Right atrium auricular region (tissue), 2 donors: ENCODE measurements at regions not wholly inside any gene's neighbourhood (a gene's known extent, or its start where the extent isn't known, plus 50 kb on each side); places are given as distances from the start of the nearest gene placed in this dataset.

Source experiments
- DNase-seq: peaks from one replicate; pipeline ENCODE4 v3.0.0-alpha.2; 2019; ENCODE audit warnings: low spot score
- H3K27ac ChIP-seq, 2 donors: fragments of 200-600 bp; sonication (generic); 1 replicate in 1 of 2; 2 replicates in 1 of 2; pipeline ENCODE4 v1.5.1; 2016 to 2019
- H3K27me3 ChIP-seq, 2 donors: fragments of 200-600 bp; sonication (generic); one replicate each; pipeline versions ENCODE4 v1.5.1 to v1.6.0; 2017 to 2019
- H3K36me3 ChIP-seq: fragments of 200-600 bp; sonication (generic); one replicate; pipeline ENCODE4 v1.5.1; 2016
- H3K4me1 ChIP-seq, 2 donors: fragments of 200-600 bp; sonication (generic); one replicate each; pipeline versions ENCODE4 v1.5.1 to v1.6.0; 2017 to 2019
- H3K4me3 ChIP-seq, 2 donors: fragments of 200-600 bp; sonication (generic); 1 replicate in 1 of 2; 2 replicates in 1 of 2; pipeline ENCODE4 v1.5.1; 2017 to 2019; ENCODE audit warnings: mild to moderate bottlenecking in 1 of 2, moderate library complexity in 1 of 2
- H3K9me3 ChIP-seq, 2 donors: fragments of 200-600 bp; sonication (generic); one replicate each; pipeline ENCODE4 v1.5.1; 2019
- TF ChIP-seq, protein P1 (sequence below), 2 donors: fragments of 200-600 bp; sonication (generic); IDR thresholded peaks; one replicate each; pipeline ENCODE4 v1.5.1; 2019; ENCODE audit warnings: antibody characterized with exemption in 2 of 2

DNA sequence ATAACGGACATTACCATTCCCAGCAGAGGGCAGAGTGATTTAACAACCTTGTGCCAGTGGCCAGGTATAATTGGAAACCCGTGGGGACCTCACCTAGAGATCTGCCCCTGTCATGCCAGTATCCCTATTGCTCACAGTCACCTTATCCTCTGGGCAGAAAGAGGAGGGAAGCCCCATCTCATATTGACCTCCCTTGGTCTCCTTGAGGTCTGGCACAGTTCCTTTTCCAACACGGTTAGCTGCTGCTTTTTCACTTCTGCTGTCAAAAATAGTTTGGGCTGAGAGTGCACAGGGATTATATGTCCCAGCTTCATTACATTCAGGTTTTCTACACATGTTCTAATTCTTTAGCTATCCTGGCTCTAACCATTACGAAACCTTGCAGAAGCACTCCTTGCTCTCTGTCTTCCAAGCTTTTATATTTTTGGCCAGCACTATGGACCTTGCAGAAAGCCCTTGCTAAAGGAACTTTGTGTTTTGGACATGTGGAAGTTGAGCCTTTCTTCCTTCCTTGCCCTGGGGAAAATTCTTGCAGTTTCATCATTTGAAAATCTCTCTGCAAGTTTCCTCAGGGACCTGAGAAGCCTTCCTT lies 111.7 kb upstream of the MIS18BP1 start:
- no peak overlapping the region for H3K4me3 ChIP-seq

DNA sequence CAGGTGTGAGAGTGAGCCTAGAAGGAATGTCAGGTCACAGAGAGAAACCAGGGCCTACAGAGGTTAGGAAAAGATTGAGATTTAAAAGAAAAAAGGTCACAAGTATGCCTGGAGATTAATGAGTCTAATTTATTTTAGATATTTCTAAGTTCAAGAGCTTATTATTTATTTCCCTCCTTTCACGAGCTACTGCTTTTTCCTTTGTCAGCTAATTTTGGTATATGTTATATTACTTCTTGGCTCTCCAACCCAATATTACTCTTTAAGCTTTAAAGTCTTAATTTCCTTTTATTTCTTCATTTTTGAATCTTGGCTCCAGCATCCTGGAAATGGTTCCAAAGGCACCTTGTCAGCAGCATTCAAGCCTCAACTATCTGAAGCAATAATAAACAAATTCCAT lies 109.5 kb upstream of the MIS18BP1 start:
- Histone ChIP-seq H3K4me1 (no peaks in the 10 kb centered on the region), H3K27ac (no peak overlapping the region), H3K4me3 (no peak overlapping the region), H3K27me3 (no peaks in the 10 kb centered on the region), H3K36me3 (no peaks in the 10 kb centered on the region), H3K9me3 (no peaks in the 10 kb centered on the region)
- TF ChIP-seq, protein P1, sequence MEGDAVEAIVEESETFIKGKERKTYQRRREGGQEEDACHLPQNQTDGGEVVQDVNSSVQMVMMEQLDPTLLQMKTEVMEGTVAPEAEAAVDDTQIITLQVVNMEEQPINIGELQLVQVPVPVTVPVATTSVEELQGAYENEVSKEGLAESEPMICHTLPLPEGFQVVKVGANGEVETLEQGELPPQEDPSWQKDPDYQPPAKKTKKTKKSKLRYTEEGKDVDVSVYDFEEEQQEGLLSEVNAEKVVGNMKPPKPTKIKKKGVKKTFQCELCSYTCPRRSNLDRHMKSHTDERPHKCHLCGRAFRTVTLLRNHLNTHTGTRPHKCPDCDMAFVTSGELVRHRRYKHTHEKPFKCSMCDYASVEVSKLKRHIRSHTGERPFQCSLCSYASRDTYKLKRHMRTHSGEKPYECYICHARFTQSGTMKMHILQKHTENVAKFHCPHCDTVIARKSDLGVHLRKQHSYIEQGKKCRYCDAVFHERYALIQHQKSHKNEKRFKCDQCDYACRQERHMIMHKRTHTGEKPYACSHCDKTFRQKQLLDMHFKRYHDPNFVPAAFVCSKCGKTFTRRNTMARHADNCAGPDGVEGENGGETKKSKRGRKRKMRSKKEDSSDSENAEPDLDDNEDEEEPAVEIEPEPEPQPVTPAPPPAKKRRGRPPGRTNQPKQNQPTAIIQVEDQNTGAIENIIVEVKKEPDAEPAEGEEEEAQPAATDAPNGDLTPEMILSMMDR (IDR thresholded peaks at IDR 0.05) = no peak
- no peak for DNase-seq

More for the DNA sequence above, 111.7 kb upstream of the MIS18BP1 start:
- Histone ChIP-seq H3K27me3 (no peaks in the 10 kb centered on the region), H3K4me1 (no peaks in the 10 kb centered on the region), H3K36me3 (no peaks in the 10 kb centered on the region), H3K9me3 (no peaks in the 10 kb centered on the region), H3K27ac (peak overlapping the region in 1 of 2 donors; percentile 35)
- TF ChIP-seq, protein P1 (IDR thresholded peaks at IDR 0.05) = no peak
- DNase-seq = no peak

DNA sequence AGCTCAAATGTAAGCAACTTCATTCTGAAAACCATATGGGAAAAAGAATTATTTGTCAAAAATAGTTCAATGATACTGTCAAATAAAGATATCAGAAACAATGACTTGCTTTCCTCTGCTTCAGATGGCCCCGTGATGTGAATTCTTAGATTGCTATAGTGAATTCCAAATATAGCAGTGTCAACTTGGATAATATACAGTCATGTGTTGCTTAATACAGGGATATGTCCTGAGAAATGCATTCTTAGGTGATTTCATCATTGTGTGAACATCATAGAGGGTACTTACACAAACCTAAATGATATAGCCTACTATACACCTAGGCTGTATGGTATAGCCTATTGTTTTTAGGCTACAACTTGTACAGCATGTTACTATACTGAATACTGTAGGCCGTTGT lies 108.7 kb upstream of the MIS18BP1 start:
- no peak overlapping the region for H3K4me3 ChIP-seq
- DNase-seq = no peak
- H3K36me3 ChIP-seq = no peaks in the 10 kb centered on the region
- TF ChIP-seq, protein P1 (IDR thresholded peaks at IDR 0.05) = no peak
- no peaks in the 10 kb centered on the region for H3K9me3 ChIP-seq
- H3K27ac ChIP-seq = no peak overlapping the region
- no peaks in the 10 kb centered on the region for H3K4me1 ChIP-seq
- no peaks in the 10 kb centered on the region for H3K27me3 ChIP-seq

DNA sequence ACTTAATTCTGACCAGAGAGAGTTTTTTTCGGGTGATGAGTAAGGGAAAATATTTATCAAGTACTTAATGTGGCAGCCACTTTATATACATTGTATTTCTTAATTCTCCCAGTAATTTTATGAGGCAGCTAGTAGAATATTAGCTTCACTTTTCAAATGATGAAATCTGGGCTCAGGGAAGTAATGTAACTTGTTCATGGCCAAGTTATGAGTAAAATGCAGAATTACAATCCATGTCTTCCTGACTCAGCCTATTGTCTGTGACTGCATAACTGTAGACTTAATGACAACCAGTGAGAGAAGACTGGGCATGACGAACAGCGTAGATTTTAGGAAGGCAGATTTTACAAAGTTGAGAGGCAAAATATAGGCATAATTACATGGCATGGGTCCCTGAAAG lies 106.7 kb upstream of the MIS18BP1 start:
- no peaks in the 10 kb centered on the region for H3K27me3 ChIP-seq
- H3K4me3 ChIP-seq = no peak overlapping the region
- no peaks in the 10 kb centered on the region for H3K4me1 ChIP-seq
- H3K27ac ChIP-seq = no peak overlapping the region
- TF ChIP-seq, protein P1 (IDR thresholded peaks at IDR 0.05) = no peak
- H3K36me3 ChIP-seq = no peaks in the 10 kb centered on the region
- no peak for DNase-seq
- no peaks in the 10 kb centered on the region for H3K9me3 ChIP-seq

DNA sequence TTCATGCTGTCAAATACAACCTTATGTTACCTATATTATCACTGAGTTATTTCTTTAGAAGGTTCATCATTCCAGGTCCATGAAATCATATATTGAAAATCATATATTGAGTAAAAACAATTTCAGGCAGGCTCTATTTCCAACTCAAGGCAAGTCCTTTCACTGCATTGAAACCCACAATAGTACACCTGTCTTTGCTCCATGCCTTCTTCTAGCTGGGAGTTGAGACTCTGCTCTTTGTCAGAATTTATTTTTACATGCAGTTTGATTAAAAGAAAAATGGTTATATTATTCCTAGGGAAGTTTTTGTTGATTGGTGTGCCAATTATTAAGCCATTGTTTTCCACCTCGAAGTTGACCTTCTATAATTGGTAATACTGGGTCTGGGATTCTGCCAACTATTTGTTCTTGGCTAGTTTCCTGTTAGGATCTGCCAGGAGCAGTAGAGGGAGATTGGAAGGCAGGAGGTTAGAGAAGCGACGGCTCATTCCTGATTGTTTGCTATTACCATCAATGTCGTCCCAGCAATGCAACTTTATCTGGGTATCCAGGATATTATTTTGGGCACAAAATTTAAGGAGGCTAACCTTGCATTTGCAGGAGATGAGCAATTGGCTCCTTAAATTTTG lies 79.5 kb upstream of the MIS18BP1 start:
- no peak for DNase-seq
- H3K4me1 ChIP-seq = peaks cover 0 to 6% of the 10 kb centered on the region in 2 donors
- TF ChIP-seq, protein P1 (IDR thresholded peaks at IDR 0.05) = no peak
- H3K4me3 ChIP-seq = no peak overlapping the region
- no peaks in the 10 kb centered on the region for H3K36me3 ChIP-seq
- H3K9me3 ChIP-seq = peaks cover 0 to 13% of the 10 kb centered on the region in 2 donors
- H3K27me3 ChIP-seq = no peaks in the 10 kb centered on the region
- H3K27ac ChIP-seq = no peak overlapping the region
